GM23338 (cell line): ENCODE measurements at regions not wholly inside any gene's neighbourhood (a gene's known extent, or its start where the extent isn't known, plus 50 kb on each side); places are given as distances from the start of the nearest gene placed in this dataset.

Source experiments
- ATAC-seq: fragments of 200-7000 bp; cut with Tn5 transposase; 3 replicates; pipeline ENCODE4 v1.9.1; 2020
- DNase-seq: peaks from one replicate; pipeline ENCODE4 v3.0.0-alpha.2; 2015; ENCODE audit warnings: low spot score
- H2AFZ ChIP-seq: fragments of 200-600 bp; sonication (generic); 2 replicates; pipeline ENCODE4 v1.8.0; 2016; ENCODE audit warnings: antibody characterized with exemption, mild to moderate bottlenecking, moderate library complexity
- H3F3A ChIP-seq: fragments of 200-600 bp; sonication (generic); replicated peaks from 2 replicates; pipeline ENCODE4 v1.8.0; 2017; ENCODE audit warnings: antibody characterized with exemption, mixed run types, low read depth
- H3K27ac ChIP-seq: fragments of 200-600 bp; sonication (generic); 2 replicates; pipeline ENCODE4 v1.6.1; 2016; ENCODE audit warnings: low read depth
- H3K27me3 ChIP-seq: fragments of 200-600 bp; sonication (generic); 2 replicates; pipeline ENCODE4 v1.8.0; 2016; ENCODE audit warnings: mild to moderate bottlenecking, mixed run types, moderate library complexity; ENCODE audit not compliant: insufficient read depth
- H3K36me3 ChIP-seq: fragments of 200-600 bp; sonication (generic); 2 replicates; pipeline ENCODE4 v1.8.0; 2016; ENCODE audit warnings: mild to moderate bottlenecking; ENCODE audit not compliant: insufficient read depth
- H3K4me1 ChIP-seq: fragments of 200-600 bp; sonication (generic); 2 replicates; pipeline ENCODE4 v1.8.0; 2016; ENCODE audit warnings: mild to moderate bottlenecking, moderate library complexity; ENCODE audit not compliant: insufficient read depth
- H3K4me2 ChIP-seq: fragments of 200-600 bp; sonication (generic); 2 replicates; pipeline ENCODE4 v1.7.1; 2017; ENCODE audit warnings: mixed run types
- H3K4me3 ChIP-seq: fragments of 200-600 bp; sonication (generic); 2 replicates; pipeline ENCODE4 v1.6.1; 2016; ENCODE audit warnings: mixed run types
- H3K79me2 ChIP-seq: fragments of 200-600 bp; sonication (generic); replicated peaks from 2 replicates; pipeline ENCODE4 v1.8.0; 2017; ENCODE audit warnings: mild to moderate bottlenecking; ENCODE audit not compliant: insufficient read depth
- H3K9me2 ChIP-seq: fragments of 200-600 bp; sonication (generic); 2 replicates; pipeline ENCODE4 v1.8.0; 2017; ENCODE audit not compliant: insufficient read depth
- H4K20me1 ChIP-seq: fragments of 200-600 bp; sonication (generic); replicated peaks from 2 replicates; pipeline ENCODE4 v1.8.0; 2017; ENCODE audit warnings: mild to moderate bottlenecking; ENCODE audit not compliant: insufficient read depth
- H3K27ac Mint-ChIP-seq: 2 replicates; pipeline ENCODE4 v1.8.0; 2020; ENCODE audit warnings: inconsistent platforms, mild to moderate bottlenecking, moderate library complexity, mixed read lengths
- H3K27me3 Mint-ChIP-seq: 3 replicates; pipeline ENCODE4 v1.8.0; 2022; ENCODE audit warnings: low read depth, mild to moderate bottlenecking, moderate library complexity, mixed read lengths, inconsistent platforms; ENCODE audit not compliant: insufficient read depth, poor library complexity
- H3K36me3 Mint-ChIP-seq: 3 replicates; pipeline ENCODE4 v1.8.0; 2021; ENCODE audit warnings: low read depth, mild to moderate bottlenecking, inconsistent platforms, moderate library complexity, mixed read lengths
- H3K4me1 Mint-ChIP-seq: 3 replicates; pipeline ENCODE4 v1.8.0; 2020; ENCODE audit warnings: mild to moderate bottlenecking, inconsistent platforms, mixed read lengths
- H3K4me3 Mint-ChIP-seq: 3 replicates; pipeline ENCODE4 v1.8.0; 2021; ENCODE audit warnings: moderate library complexity, mild to moderate bottlenecking, inconsistent platforms, mixed read lengths
- H3K9me3 Mint-ChIP-seq: 3 replicates; pipeline ENCODE4 v1.8.0; 2020; ENCODE audit warnings: moderate library complexity, mild to moderate bottlenecking, inconsistent platforms, mixed read lengths
- CTCF ChIP-seq, 2 experiments: fragments of 200-600 bp in 1 of 2; sonication (generic) in 1 of 2; conservative IDR thresholded peaks; 2 replicates each; pipeline versions ENCODE4 v1.5.1 to v1.6.1; 2016 to 2017; ENCODE audit warnings: antibody characterized with exemption in 2 of 2, low read depth in 2 of 2, mild to moderate bottlenecking in 2 of 2, moderate library complexity in 1 of 2
- ETS1 ChIP-seq: IDR thresholded peaks from 2 replicates; pipeline ENCODE4 v1.6.1; 2016; ENCODE audit warnings: antibody characterized with exemption
- EZH2phosphoT487 ChIP-seq: fragments of 200-600 bp; sonication (generic); IDR thresholded peaks from one replicate; pipeline ENCODE4 v1.8.1; 2018; ENCODE audit warnings: antibody characterized with exemption; ENCODE audit not compliant: unreplicated experiment
- JUNB ChIP-seq: IDR thresholded peaks from one replicate; pipeline ENCODE4 v1.6.1; 2016; ENCODE audit warnings: antibody characterized with exemption; ENCODE audit not compliant: unreplicated experiment
- NANOG ChIP-seq: IDR thresholded peaks from 2 replicates; pipeline ENCODE4 v1.6.1; 2016; ENCODE audit warnings: antibody characterized with exemption, borderline replicate concordance
- ZNF331 ChIP-seq: fragments of 250-450 bp; sonication (Bioruptor Pico); IDR thresholded peaks from 2 replicates; pipeline ENCODE4 v1.5.0; 2020; ENCODE audit warnings: low read depth, mild to moderate bottlenecking, moderate library complexity
- TF ChIP-seq, protein P1 (sequence below): IDR thresholded peaks from one replicate; pipeline ENCODE4 v1.6.1; 2018; ENCODE audit warnings: antibody characterized with exemption; ENCODE audit not compliant: unreplicated experiment
- TF ChIP-seq, protein P2 (sequence below): fragments of 250-450 bp; sonication (Bioruptor Pico); IDR thresholded peaks from 2 replicates; pipeline ENCODE4 v1.5.0; 2020; ENCODE audit warnings: mild to moderate bottlenecking, moderate library complexity

DNA sequence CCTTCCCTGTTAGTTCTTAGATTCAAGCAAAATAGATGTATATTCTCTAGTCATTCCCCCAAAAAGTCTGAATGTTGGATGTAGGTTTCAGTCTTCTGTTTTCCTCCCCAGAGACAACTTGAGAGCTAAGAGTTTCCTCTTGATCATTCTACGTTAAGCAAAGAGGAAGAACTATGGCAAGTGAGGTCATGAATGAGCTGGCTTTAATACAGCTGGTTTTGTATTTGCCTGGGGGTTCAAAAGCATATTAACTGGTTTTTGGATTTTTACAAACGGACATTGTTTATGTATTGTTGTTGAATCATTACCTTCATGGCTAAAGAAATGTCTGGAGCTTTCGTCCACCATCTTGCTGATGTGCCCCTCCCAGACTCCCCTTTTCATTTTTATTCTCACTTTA is 916.7 kb upstream of the POU3F4 start (continued):
- TF ChIP-seq ETS1 (no peak), NANOG (no peak), CTCF (conservative IDR thresholded peaks at IDR 0.05; ENCODE audit: low read depth in 2 of 2) (no peak)
- TF ChIP-seq, protein P1, sequence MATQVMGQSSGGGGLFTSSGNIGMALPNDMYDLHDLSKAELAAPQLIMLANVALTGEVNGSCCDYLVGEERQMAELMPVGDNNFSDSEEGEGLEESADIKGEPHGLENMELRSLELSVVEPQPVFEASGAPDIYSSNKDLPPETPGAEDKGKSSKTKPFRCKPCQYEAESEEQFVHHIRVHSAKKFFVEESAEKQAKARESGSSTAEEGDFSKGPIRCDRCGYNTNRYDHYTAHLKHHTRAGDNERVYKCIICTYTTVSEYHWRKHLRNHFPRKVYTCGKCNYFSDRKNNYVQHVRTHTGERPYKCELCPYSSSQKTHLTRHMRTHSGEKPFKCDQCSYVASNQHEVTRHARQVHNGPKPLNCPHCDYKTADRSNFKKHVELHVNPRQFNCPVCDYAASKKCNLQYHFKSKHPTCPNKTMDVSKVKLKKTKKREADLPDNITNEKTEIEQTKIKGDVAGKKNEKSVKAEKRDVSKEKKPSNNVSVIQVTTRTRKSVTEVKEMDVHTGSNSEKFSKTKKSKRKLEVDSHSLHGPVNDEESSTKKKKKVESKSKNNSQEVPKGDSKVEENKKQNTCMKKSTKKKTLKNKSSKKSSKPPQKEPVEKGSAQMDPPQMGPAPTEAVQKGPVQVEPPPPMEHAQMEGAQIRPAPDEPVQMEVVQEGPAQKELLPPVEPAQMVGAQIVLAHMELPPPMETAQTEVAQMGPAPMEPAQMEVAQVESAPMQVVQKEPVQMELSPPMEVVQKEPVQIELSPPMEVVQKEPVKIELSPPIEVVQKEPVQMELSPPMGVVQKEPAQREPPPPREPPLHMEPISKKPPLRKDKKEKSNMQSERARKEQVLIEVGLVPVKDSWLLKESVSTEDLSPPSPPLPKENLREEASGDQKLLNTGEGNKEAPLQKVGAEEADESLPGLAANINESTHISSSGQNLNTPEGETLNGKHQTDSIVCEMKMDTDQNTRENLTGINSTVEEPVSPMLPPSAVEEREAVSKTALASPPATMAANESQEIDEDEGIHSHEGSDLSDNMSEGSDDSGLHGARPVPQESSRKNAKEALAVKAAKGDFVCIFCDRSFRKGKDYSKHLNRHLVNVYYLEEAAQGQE: no peak

DNA sequence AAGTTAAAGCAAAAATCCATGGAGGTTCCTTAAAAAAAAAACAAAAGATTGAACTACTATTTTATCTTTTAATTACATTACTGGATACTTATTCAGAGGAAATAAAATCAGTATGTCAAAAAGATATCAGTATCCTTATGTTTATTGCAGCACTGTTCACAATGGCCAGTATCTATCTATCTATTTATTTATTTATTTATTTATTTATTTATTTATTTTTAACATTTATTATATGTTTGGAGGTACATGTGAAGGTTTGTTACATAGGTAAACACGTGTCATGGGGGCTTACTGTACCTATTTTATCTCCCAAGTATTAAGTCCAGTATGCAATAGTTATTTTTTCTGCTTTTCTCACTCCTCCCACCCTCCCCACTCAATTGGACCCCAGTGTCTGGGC is 881.1 kb upstream of the POU3F4 start:
- no peak overlapping the region for H3K4me2 ChIP-seq
- Mint-ChIP-seq H3K36me3 (no peaks in the 10 kb centered on the region; the same call in 2 of the 3 replicates), H3K9me3 (peaks cover 11% of the 10 kb centered on the region), H3K4me1 (no peaks in the 10 kb centered on the region), H3K27me3 (no peaks in the 10 kb centered on the region), H3K27ac (no peak overlapping the region), H3K4me3 (no peak overlapping the region)
- ATAC-seq (no peak), DNase-seq (no peak)
- H4K20me1 ChIP-seq: no peaks in the 10 kb centered on the region
- no peaks in the 10 kb centered on the region for H3K4me1 ChIP-seq
- no peaks in the 10 kb centered on the region for H3K9me2 ChIP-seq
- H3K36me3 ChIP-seq: no peaks in the 10 kb centered on the region
- H3F3A ChIP-seq: no peaks in the 10 kb centered on the region
- H3K27ac ChIP-seq: no peak overlapping the region
- H3K27me3 ChIP-seq: no peaks in the 10 kb centered on the region
- no peaks in the 10 kb centered on the region for H3K79me2 ChIP-seq
- no peak overlapping the region for H2AFZ ChIP-seq
- H3K4me3 ChIP-seq: no peak overlapping the region
- TF ChIP-seq ZNF331 (CRISPR knock-in tag): no peak
- TF ChIP-seq JUNB: no peak
- TF ChIP-seq NANOG: no peak
- no peak for TF ChIP-seq EZH2phosphoT487
- TF ChIP-seq, protein P2, sequence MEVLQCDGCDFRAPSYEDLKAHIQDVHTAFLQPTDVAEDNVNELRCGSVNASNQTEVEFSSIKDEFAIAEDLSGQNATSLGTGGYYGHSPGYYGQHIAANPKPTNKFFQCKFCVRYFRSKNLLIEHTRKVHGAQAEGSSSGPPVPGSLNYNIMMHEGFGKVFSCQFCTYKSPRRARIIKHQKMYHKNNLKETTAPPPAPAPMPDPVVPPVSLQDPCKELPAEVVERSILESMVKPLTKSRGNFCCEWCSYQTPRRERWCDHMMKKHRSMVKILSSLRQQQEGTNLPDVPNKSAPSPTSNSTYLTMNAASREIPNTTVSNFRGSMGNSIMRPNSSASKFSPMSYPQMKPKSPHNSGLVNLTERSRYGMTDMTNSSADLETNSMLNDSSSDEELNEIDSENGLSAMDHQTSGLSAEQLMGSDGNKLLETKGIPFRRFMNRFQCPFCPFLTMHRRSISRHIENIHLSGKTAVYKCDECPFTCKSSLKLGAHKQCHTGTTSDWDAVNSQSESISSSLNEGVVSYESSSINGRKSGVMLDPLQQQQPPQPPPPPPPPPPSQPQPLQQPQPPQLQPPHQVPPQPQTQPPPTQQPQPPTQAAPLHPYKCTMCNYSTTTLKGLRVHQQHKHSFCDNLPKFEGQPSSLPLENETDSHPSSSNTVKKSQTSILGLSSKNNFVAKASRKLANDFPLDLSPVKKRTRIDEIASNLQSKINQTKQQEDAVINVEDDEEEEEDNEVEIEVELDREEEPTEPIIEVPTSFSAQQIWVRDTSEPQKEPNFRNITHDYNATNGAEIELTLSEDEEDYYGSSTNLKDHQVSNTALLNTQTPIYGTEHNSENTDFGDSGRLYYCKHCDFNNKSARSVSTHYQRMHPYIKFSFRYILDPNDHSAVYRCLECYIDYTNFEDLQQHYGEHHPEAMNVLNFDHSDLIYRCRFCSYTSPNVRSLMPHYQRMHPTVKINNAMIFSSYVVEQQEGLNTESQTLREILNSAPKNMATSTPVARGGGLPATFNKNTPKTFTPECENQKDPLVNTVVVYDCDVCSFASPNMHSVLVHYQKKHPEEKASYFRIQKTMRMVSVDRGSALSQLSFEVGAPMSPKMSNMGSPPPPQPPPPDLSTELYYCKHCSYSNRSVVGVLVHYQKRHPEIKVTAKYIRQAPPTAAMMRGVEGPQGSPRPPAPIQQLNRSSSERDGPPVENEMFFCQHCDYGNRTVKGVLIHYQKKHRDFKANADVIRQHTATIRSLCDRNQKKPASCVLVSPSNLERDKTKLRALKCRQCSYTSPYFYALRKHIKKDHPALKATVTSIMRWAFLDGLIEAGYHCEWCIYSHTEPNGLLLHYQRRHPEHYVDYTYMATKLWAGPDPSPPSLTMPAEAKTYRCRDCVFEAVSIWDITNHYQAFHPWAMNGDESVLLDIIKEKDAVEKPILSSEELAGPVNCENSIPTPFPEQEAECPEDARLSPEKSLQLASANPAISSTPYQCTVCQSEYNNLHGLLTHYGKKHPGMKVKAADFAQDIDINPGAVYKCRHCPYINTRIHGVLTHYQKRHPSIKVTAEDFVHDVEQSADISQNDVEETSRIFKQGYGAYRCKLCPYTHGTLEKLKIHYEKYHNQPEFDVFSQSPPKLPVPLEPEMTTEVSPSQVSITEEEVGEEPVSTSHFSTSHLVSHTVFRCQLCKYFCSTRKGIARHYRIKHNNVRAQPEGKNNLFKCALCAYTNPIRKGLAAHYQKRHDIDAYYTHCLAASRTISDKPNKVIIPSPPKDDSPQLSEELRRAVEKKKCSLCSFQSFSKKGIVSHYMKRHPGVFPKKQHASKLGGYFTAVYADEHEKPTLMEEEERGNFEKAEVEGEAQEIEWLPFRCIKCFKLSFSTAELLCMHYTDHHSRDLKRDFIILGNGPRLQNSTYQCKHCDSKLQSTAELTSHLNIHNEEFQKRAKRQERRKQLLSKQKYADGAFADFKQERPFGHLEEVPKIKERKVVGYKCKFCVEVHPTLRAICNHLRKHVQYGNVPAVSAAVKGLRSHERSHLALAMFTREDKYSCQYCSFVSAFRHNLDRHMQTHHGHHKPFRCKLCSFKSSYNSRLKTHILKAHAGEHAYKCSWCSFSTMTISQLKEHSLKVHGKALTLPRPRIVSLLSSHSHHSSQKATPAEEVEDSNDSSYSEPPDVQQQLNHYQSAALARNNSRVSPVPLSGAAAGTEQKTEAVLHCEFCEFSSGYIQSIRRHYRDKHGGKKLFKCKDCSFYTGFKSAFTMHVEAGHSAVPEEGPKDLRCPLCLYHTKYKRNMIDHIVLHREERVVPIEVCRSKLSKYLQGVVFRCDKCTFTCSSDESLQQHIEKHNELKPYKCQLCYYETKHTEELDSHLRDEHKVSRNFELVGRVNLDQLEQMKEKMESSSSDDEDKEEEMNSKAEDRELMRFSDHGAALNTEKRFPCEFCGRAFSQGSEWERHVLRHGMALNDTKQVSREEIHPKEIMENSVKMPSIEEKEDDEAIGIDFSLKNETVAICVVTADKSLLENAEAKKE (CRISPR knock-in tag): no peak
- no peak for TF ChIP-seq CTCF (conservative IDR thresholded peaks at IDR 0.05; ENCODE audit: low read depth in 2 of 2)
